Endothelial cell of umbilical vein (primary cell): ENCODE measurements at regions not wholly inside any gene's neighbourhood (a gene's known extent, or its start where the extent isn't known, plus 50 kb on each side); places are given as distances from the start of the nearest gene placed in this dataset.

Source experiments
- BruUV-seq: library from RNA; stranded (reverse); fragments of 400-500 nt; replicated peaks from 2 replicates; lab custom pipeline; 2021; lab: Mats Ljungman, UMichigan
- CTCF ChIA-PET: fragments of 300-600, 350-600 bp; sonication (Branson Sonifier 250); formaldehyde crosslinking; loops from one replicate; lab custom pipeline; 2021; ENCODE audit warnings: antibody characterized with exemption, inconsistent platforms; lab: Charles Lee
- POLR2A ChIA-PET: fragments of 300-600, 350-600 bp; sonication (Branson Sonifier 250); formaldehyde crosslinking; loops from one replicate; lab custom pipeline; 2021; ENCODE audit warnings: antibody characterized with exemption, inconsistent platforms; lab: Charles Lee
- DNase-seq: peaks from one replicate; pipeline ENCODE4 v3.0.0-alpha.2; 2011; ENCODE audit warnings: low read depth, low spot score
- FAIRE-seq: peaks from 2 replicates; lab custom pipeline; 2011; peaks lifted over from hg19 to GRCh38; lab: Jason Lieb, UNC
- H2AFZ ChIP-seq: 2 replicates; pipeline ENCODE4 v1.6.0; 2012; ENCODE audit warnings: low read depth, low read length, control low read depth, inconsistent platforms
- H3K27ac ChIP-seq: 2 replicates; pipeline ENCODE4 v1.5.1; 2011; ENCODE audit warnings: low read depth, mild to moderate bottlenecking, control low read depth, low read length, moderate library complexity; ENCODE audit not compliant: insufficient read depth
- H3K27me3 ChIP-seq, 2 experiments: 2 replicates each; pipeline versions ENCODE4 v1.6.0 to v1.6.1; 2011; ENCODE audit warnings: low read length in 2 of 2, mixed read lengths in 1 of 2; ENCODE audit not compliant: control insufficient read depth in 2 of 2, insufficient read depth in 2 of 2
- H3K36me3 ChIP-seq, 2 experiments: 2 replicates in 1 of 2; 3 replicates in 1 of 2; pipeline ENCODE4 v1.5.1; 2011; ENCODE audit warnings: low read length in 2 of 2, mild to moderate bottlenecking in 1 of 2, moderate library complexity in 1 of 2; ENCODE audit not compliant: control insufficient read depth in 2 of 2, insufficient read depth in 2 of 2; ENCODE audit errors: extremely low read depth in 1 of 2
- H3K4me1 ChIP-seq: 3 replicates; pipeline ENCODE4 v1.5.1; 2011; ENCODE audit warnings: mild to moderate bottlenecking, low read length; ENCODE audit not compliant: control insufficient read depth, insufficient read depth; ENCODE audit errors: extremely low read depth
- H3K4me2 ChIP-seq: 2 replicates; pipeline ENCODE4 v1.6.1; 2011; ENCODE audit warnings: low read length, control low read depth, mixed read lengths; ENCODE audit not compliant: insufficient read depth
- H3K4me3 ChIP-seq, 3 experiments: fragments of 200-600 bp in 1 of 3; sonication (generic), shearing (Covaris generic) in 1 of 3; replicated peaks in 1 of 3; 2 replicates each; pipeline ENCODE4 v1.5.1; 2011 to 2016; ENCODE audit warnings: control low read depth in 3 of 3, low read length in 3 of 3, mild to moderate bottlenecking in 2 of 3, inconsistent platforms in 1 of 3, low read depth in 1 of 3, moderate library complexity in 1 of 3; ENCODE audit not compliant: insufficient read depth in 1 of 3
- H3K79me2 ChIP-seq: 2 replicates; pipeline ENCODE4 v1.6.0; 2012; ENCODE audit warnings: low read length, inconsistent platforms; ENCODE audit not compliant: control insufficient read depth, insufficient read depth
- H3K9ac ChIP-seq: replicated peaks from 2 replicates; pipeline ENCODE3; 2011; ENCODE audit warnings: low read length, control low read depth; ENCODE audit not compliant: insufficient read depth; ENCODE audit errors: extremely low read depth
- H3K9me1 ChIP-seq: replicated peaks from 3 replicates; pipeline ENCODE4 v1.6.0; 2011; ENCODE audit warnings: mild to moderate bottlenecking, low read length; ENCODE audit not compliant: control insufficient read depth, insufficient read depth; ENCODE audit errors: extremely low read depth
- H3K9me3 ChIP-seq: replicated peaks from 2 replicates; pipeline ENCODE4 v1.5.1; 2012; ENCODE audit warnings: low read length, inconsistent platforms; ENCODE audit not compliant: control insufficient read depth, insufficient read depth
- H4K20me1 ChIP-seq: replicated peaks from 2 replicates; pipeline ENCODE3; 2011; ENCODE audit warnings: mild to moderate bottlenecking, low read length; ENCODE audit not compliant: control insufficient read depth, insufficient read depth; ENCODE audit errors: extremely low read depth
- EZH2 ChIP-seq: IDR thresholded peaks from 2 replicates; pipeline ENCODE4 v1.6.1; 2012; ENCODE audit warnings: borderline replicate concordance, low read depth, mild to moderate bottlenecking, moderate library complexity, low read length, inconsistent platforms; ENCODE audit not compliant: severe bottlenecking
- FOS ChIP-seq: IDR thresholded peaks from 2 replicates; pipeline ENCODE4 v1.6.1; 2011; ENCODE audit warnings: mild to moderate bottlenecking, low read length, moderate library complexity, borderline replicate concordance; ENCODE audit not compliant: insufficient read depth
- GATA2 ChIP-seq: IDR thresholded peaks from 2 replicates; pipeline ENCODE4 v1.7.0; 2011; ENCODE audit warnings: low read depth, mild to moderate bottlenecking, moderate library complexity, mixed read lengths, low read length; ENCODE audit not compliant: insufficient read length, insufficient read depth
- JUN ChIP-seq: IDR thresholded peaks from 2 replicates; pipeline ENCODE4 v1.6.1; 2011; ENCODE audit warnings: borderline replicate concordance, low read depth; ENCODE audit not compliant: insufficient read length, insufficient read depth
- MYC ChIP-seq: IDR thresholded peaks from one replicate; pipeline ENCODE4 v1.6.1; 2011; ENCODE audit warnings: mild to moderate bottlenecking, low read depth, low read length
- POLR2AphosphoS5 ChIP-seq: IDR thresholded peaks from 2 replicates; pipeline ENCODE4 v1.6.1; 2012; ENCODE audit warnings: low read depth, mild to moderate bottlenecking, control low read depth, low read length, moderate library complexity; ENCODE audit not compliant: insufficient read depth
- dilution Hi-C: fragments of 300-500 bp; cut with MboI; formaldehyde crosslinking; loops from one replicate; pipeline ENCODE4 v1.15.0; 2019; ENCODE audit warnings: low sequenced_read_pairs; ENCODE audit not compliant: extremely low pct_ligation_motif_present
- intact Hi-C: fragments of 100-400 bp; cut with micrococcal nuclease; formaldehyde crosslinking; loops from one replicate; pipeline ENCODE4 v1.10.0; 2022

DNA sequence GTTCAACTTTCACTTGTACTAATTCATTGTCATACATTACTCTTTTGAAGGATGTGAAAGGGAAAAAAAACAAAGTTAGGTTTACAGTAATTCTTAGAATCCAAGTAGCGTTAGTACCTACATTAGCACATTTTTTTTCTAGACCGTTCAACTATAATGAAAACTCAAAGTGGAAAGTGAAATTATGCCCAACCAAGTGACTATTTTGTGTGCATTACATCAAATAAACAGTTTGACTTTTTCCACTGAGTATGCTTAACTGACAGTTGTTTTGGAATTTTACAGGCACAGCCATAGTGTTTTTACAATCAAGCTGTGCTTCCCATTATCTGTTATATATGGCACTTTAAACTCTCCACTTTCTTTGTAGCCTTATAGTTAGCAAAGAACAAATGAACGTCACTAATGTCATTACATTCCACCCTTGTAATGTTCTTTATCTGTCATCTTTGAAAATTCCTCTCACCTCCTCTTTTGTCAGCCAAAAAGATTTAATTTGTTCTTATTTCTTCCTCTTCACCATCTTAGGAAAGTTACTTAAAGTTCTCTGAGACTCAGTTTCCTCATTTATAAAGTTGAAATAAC is 142.3 kb upstream of the SOX2 start:
- Histone ChIP-seq H3K9me3 (no peaks in the 10 kb centered on the region), H4K20me1 (no peaks in the 10 kb centered on the region), H3K27ac (no peak overlapping the region), H3K27me3 (no peaks in the 10 kb centered on the region), H3K9ac (no peak overlapping the region), H2AFZ (no peak overlapping the region), H3K4me3 (no peak overlapping the region), H3K9me1 (no peaks in the 10 kb centered on the region), H3K79me2 (no peaks in the 10 kb centered on the region), H3K4me2 (no peak overlapping the region), H3K36me3 (no peaks in the 10 kb centered on the region), H3K4me1 (peaks cover 3% of the 10 kb centered on the region)
- FAIRE-seq (no peak), DNase-seq (no peak)
- intact Hi-C loops: no loop called here
- TF ChIP-seq FOS: no peak
- TF ChIP-seq EZH2: no peak
- TF ChIP-seq JUN: no peak
- ChIA-PET CTCF (interaction anchor here (12.3 kb wide), 1 partner anchor 132 kb away, joined by 483 read pairs; no protein-coding TSS in a partner anchor), POLR2A (no interaction called here)
- dilution Hi-C loops: no loop called here
- no TSS peak for BruUV-seq

DNA sequence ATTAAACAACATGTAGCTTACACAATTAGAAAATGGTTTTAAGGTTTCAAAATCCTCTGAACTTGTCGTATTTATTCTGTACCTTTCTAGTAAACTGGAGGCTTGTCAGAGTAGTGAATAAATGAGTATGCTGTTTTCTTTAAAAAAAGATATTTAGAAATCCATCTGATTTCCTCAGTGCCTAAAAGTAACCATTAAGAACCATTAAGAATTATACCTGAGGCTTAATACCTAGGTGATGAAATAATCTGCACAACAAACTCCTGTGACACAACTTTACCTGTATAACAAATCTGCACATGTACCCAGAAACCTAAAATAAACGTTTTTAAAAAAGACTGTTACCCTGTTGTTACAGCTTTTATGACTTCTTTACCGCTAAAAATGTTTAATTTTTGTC is 143.0 kb upstream of the SOX2 start:
- Histone ChIP-seq H3K36me3 (no peaks in the 10 kb centered on the region), H3K4me3 (no peak overlapping the region), H3K9me1 (no peaks in the 10 kb centered on the region), H3K4me2 (no peak overlapping the region), H3K9ac (no peak overlapping the region), H3K9me3 (no peaks in the 10 kb centered on the region), H3K27me3 (no peaks in the 10 kb centered on the region), H4K20me1 (no peaks in the 10 kb centered on the region), H3K79me2 (no peaks in the 10 kb centered on the region), H2AFZ (no peak overlapping the region), H3K27ac (no peak overlapping the region), H3K4me1 (peaks cover 3% of the 10 kb centered on the region)
- dilution Hi-C loops: no loop called here
- POLR2A ChIA-PET: no interaction called here
- FAIRE-seq (no peak), DNase-seq (no peak)
- intact Hi-C loops: no loop called here
- no TSS peak for BruUV-seq
- TF ChIP-seq MYC: no peak
- no peak for TF ChIP-seq POLR2AphosphoS5
- TF ChIP-seq JUN: no peak
- TF ChIP-seq GATA2: no peak
- no peak for TF ChIP-seq FOS
- TF ChIP-seq EZH2: no peak
- CTCF ChIA-PET: interaction anchor here (0.8 to 12.3 kb wide), 3 partner anchors 44 to 132 kb away, joined by 3 to 483 read pairs (median 3); no protein-coding TSS in a partner anchor
